ENCODE measurements at regions not wholly inside any gene's neighbourhood (a gene's known extent, or its start where the extent isn't known, plus 50 kb on each side); places are given as distances from the start of the nearest gene placed in this dataset.

GRCh38 chr17:73794336-73794735, 150.1 kb upstream of the SDK2 start:
- DNase-seq (ENCODE audit: extremely low spot score), result no peak
- ChIA-PET CTCF (interaction anchor here (1.3 kb wide), 1 partner anchor 10 kb away, joined by 3 read pairs; no protein-coding TSS in a partner anchor), POLR2A (no interaction called here)
- TF ChIP-seq CTCF (IDR thresholded peaks at IDR 0.05; ENCODE audit: control extremely low read depth, extremely low read depth, low read depth, missing control alignments), result no peak

GRCh38 chr17:73795730-73796129, 151.5 kb upstream of the SDK2 start:
- no peak for DNase-seq (ENCODE audit: extremely low spot score)
- ChIA-PET CTCF (interaction anchor here (1.3 kb wide), 1 partner anchor 10 kb away, joined by 3 read pairs; no protein-coding TSS in a partner anchor), POLR2A (no interaction called here)
- no peak for TF ChIP-seq CTCF (IDR thresholded peaks at IDR 0.05; ENCODE audit: control extremely low read depth, extremely low read depth, low read depth, missing control alignments)

GRCh38 chr17:73797594-73798110, 153.4 kb upstream of the SDK2 start:
- no peak for TF ChIP-seq CTCF (IDR thresholded peaks at IDR 0.05; ENCODE audit: control extremely low read depth, extremely low read depth, low read depth, missing control alignments)
- ChIA-PET CTCF (interaction anchor here (0.9 kb wide), 1 partner anchor 10 kb away, joined by 5 read pairs; no protein-coding TSS in a partner anchor), POLR2A (no interaction called here)
- no peak for DNase-seq (ENCODE audit: extremely low spot score)

GRCh38 chr17:73798111-73798748, 154.0 kb upstream of the SDK2 start:
- TF ChIP-seq CTCF (IDR thresholded peaks at IDR 0.05; ENCODE audit: control extremely low read depth, extremely low read depth, low read depth, missing control alignments), result no peak
- CTCF ChIA-PET, result interaction anchor here (0.9 kb wide), 1 partner anchor 11 kb away, joined by 5 read pairs; no protein-coding TSS in a partner anchor
- POLR2A ChIA-PET, result no interaction called here
- no peak for DNase-seq (ENCODE audit: extremely low spot score)

- no peak for TF ChIP-seq CTCF (IDR thresholded peaks at IDR 0.05; ENCODE audit: control extremely low read depth, extremely low read depth, low read depth, missing control alignments)
- ChIA-PET CTCF (no interaction called here), POLR2A (no interaction called here)
- no peak for DNase-seq (ENCODE audit: extremely low spot score)
Measured at GRCh38 chr17:73799096-73799495, 154.9 kb upstream of the SDK2 start.

GRCh38 chr17:73799781-73800627, 155.8 kb upstream of the SDK2 start:
- CTCF ChIA-PET, result no interaction called here
- POLR2A ChIA-PET, result no interaction called here

More at GRCh38 chr17:73799781-73800627, 155.8 kb upstream of the SDK2 start:
- no peak for DNase-seq (ENCODE audit: extremely low spot score)
- TF ChIP-seq CTCF (IDR thresholded peaks at IDR 0.05; ENCODE audit: control extremely low read depth, extremely low read depth, low read depth, missing control alignments), result no peak

Measured in GM10248 (cell line).